IMR-90 (cell line): ENCODE measurements at regions not wholly inside any gene's neighbourhood (a gene's known extent, or its start where the extent isn't known, plus 50 kb on each side); places are given as distances from the start of the nearest gene placed in this dataset.

ENCODE experiments used
- ATAC-seq: fragments of 200-7000 bp; cut with Tn5 transposase; 2 replicates; pipeline ENCODE4 v1.9.1; 2020; ENCODE audit warnings: low read depth, mild to moderate bottlenecking, moderate library complexity
- BruUV-seq: library from RNA; stranded (reverse); fragments of 400-500 nt; replicated peaks from 2 replicates; lab custom pipeline; 2021; lab: Mats Ljungman, UMichigan
- CTCF ChIA-PET: fragments of 300-600 bp; formaldehyde crosslinking; extraction: SDS; loops from one replicate; lab custom pipeline; 2021; ENCODE audit warnings: antibody characterized with exemption; lab: Yijun Ruan, JAX
- POLR2A ChIA-PET: fragments of 300-600 bp; sonication (Branson Sonifier 250); formaldehyde crosslinking; loops from one replicate; lab custom pipeline; 2022; ENCODE audit warnings: antibody characterized with exemption; ENCODE audit not compliant: unreplicated experiment; lab: Charles Lee
- DNase-seq: peaks from one replicate; pipeline ENCODE4 v3.0.0; 2013
- H2AFZ ChIP-seq: replicated peaks from 2 replicates; pipeline ENCODE3; 2013; ENCODE audit warnings: low read length, mild to moderate bottlenecking; ENCODE audit not compliant: poor library complexity
- H2AK5ac ChIP-seq: 2 replicates; pipeline ENCODE4 v1.6.1; 2013; ENCODE audit warnings: low read depth, low read length, inconsistent platforms
- H2AK9ac ChIP-seq: replicated peaks from 2 replicates; pipeline ENCODE3; 2013; ENCODE audit warnings: mild to moderate bottlenecking, low read depth, low read length, moderate library complexity; ENCODE audit not compliant: poor library complexity
- H2BK120ac ChIP-seq: 2 replicates; pipeline ENCODE4 v1.6.1; 2013; ENCODE audit warnings: low read depth, low read length, inconsistent platforms
- H2BK15ac ChIP-seq: 3 replicates; pipeline ENCODE4 v1.6.1; 2013; ENCODE audit warnings: low read depth, low read length, inconsistent platforms
- H2BK20ac ChIP-seq: 2 replicates; pipeline ENCODE4 v1.6.1; 2013; ENCODE audit warnings: low read depth, mild to moderate bottlenecking, inconsistent platforms, low read length, moderate library complexity
- H2BK5ac ChIP-seq: 2 replicates; pipeline ENCODE4 v1.6.1; 2013; ENCODE audit warnings: mild to moderate bottlenecking, low read depth, low read length, inconsistent platforms; ENCODE audit not compliant: poor library complexity, severe bottlenecking
- H3K14ac ChIP-seq: replicated peaks from 2 replicates; pipeline ENCODE4 v1.6.1; 2013; ENCODE audit warnings: low read depth, low read length, inconsistent platforms
- H3K18ac ChIP-seq: 2 replicates; pipeline ENCODE4 v1.6.1; 2013; ENCODE audit warnings: low read depth, low read length, control low read depth
- H3K23ac ChIP-seq: 2 replicates; pipeline ENCODE4 v1.6.1; 2013; ENCODE audit warnings: low read depth, low read length, inconsistent platforms
- H3K27ac ChIP-seq: 2 replicates; pipeline ENCODE4 v1.5.1; 2013; ENCODE audit warnings: mild to moderate bottlenecking, control low read depth, low read length; ENCODE audit not compliant: insufficient read depth
- H3K27me3 ChIP-seq: 2 replicates; pipeline ENCODE4 v1.6.1; 2013; ENCODE audit warnings: low read length; ENCODE audit not compliant: control insufficient read depth, insufficient read depth
- H3K36me3 ChIP-seq: 2 replicates; pipeline ENCODE4 v1.6.1; 2013; ENCODE audit warnings: low read length, mixed read lengths; ENCODE audit not compliant: control insufficient read depth, insufficient read depth
- H3K4ac ChIP-seq: 2 replicates; pipeline ENCODE4 v1.6.1; 2013; ENCODE audit warnings: low read depth, low read length, inconsistent platforms
- H3K4me1 ChIP-seq: 2 replicates; pipeline ENCODE4 v1.6.1; 2013; ENCODE audit warnings: low read length, mixed read lengths; ENCODE audit not compliant: control insufficient read depth, insufficient read depth
- H3K4me2 ChIP-seq: 2 replicates; pipeline ENCODE4 v1.6.1; 2013; ENCODE audit warnings: low read depth, mild to moderate bottlenecking, control low read depth, low read length, moderate library complexity
- H3K4me3 ChIP-seq: 2 replicates; pipeline ENCODE4 v1.5.1; 2013; ENCODE audit warnings: low read depth, mild to moderate bottlenecking, control low read depth, low read length, moderate library complexity; ENCODE audit not compliant: insufficient read depth
- H3K56ac ChIP-seq: 2 replicates; pipeline ENCODE4 v1.6.1; 2013; ENCODE audit warnings: low read length, inconsistent platforms; ENCODE audit not compliant: insufficient read depth; ENCODE audit errors: extremely low read depth
- H3K79me1 ChIP-seq, 2 experiments: 2 replicates each; pipeline ENCODE4 v1.6.1; 2013; ENCODE audit warnings: low read length in 2 of 2, inconsistent platforms in 1 of 2, low read depth in 1 of 2
- H3K9ac ChIP-seq: 2 replicates; pipeline ENCODE4 v1.6.1; 2013; ENCODE audit warnings: low read depth, low read length, control low read depth
- H3K9me1 ChIP-seq: 2 replicates; pipeline ENCODE4 v1.6.1; 2013; ENCODE audit warnings: low read length, inconsistent platforms; ENCODE audit not compliant: insufficient read depth
- H3K9me3 ChIP-seq: 2 replicates; pipeline ENCODE4 v1.6.1; 2013; ENCODE audit warnings: low read length; ENCODE audit not compliant: control insufficient read depth, insufficient read depth
- H4K20me1 ChIP-seq: 2 replicates; pipeline ENCODE4 v1.6.1; 2013; ENCODE audit warnings: low read length, inconsistent platforms; ENCODE audit not compliant: insufficient read depth
- H4K5ac ChIP-seq: 2 replicates; pipeline ENCODE4 v1.6.1; 2013; ENCODE audit warnings: mild to moderate bottlenecking, low read depth, low read length, control low read depth
- H4K8ac ChIP-seq, 2 experiments: 2 replicates each; pipeline ENCODE4 v1.6.1; 2013; ENCODE audit warnings: low read depth in 2 of 2, low read length in 2 of 2, control low read depth in 1 of 2, inconsistent platforms in 1 of 2
- H4K91ac ChIP-seq: 2 replicates; pipeline ENCODE4 v1.6.1; 2013; ENCODE audit warnings: low read depth, low read length, inconsistent platforms; ENCODE audit not compliant: insufficient read depth
- NFE2L2 ChIP-seq: fragments of 150-350 bp; IDR thresholded peaks from 2 replicates; pipeline ENCODE4 v1.6.1; 2016; ENCODE audit warnings: low read depth, mild to moderate bottlenecking, low read length
- WGBS, 2 experiments: methylation state at CpG; one replicate each; pipeline versions ENCODE4 v1.1.5 to v1.1.7; 2013; ENCODE audit warnings: missing lambda C conversion rate in 2 of 2; ENCODE audit not compliant: insufficient read length in 1 of 2; ENCODE audit errors: extremely low coverage in 2 of 2; 5-methylcytosine and 5-hydroxymethylcytosine counted together
- dilution Hi-C: fragments of 300-500 bp; cut with HindIII; formaldehyde crosslinking; loops from one replicate; pipeline ENCODE4 v1.14.3; 2018; ENCODE audit warnings: low sequenced_read_pairs; ENCODE audit not compliant: unreplicated experiment
- in situ Hi-C: fragments of 300-500 bp; cut with MboI; formaldehyde crosslinking; loops from 3 replicates; pipeline ENCODE4 v1.14.3; 2019; ENCODE audit warnings: low sequenced_read_pairs, inconsistent platforms, mixed read lengths
- intact Hi-C: fragments of 100-400 bp; cut with micrococcal nuclease; formaldehyde crosslinking; loops from 2 replicates; pipeline ENCODE4 v1.10.0; 2022

GRCh38 chr4:27327421-27328181 is 467.0 kb downstream of the STIM2 start:
- Histone ChIP-seq H3K23ac (no peak overlapping the region), H2BK20ac (no peak overlapping the region), H2AFZ (no peak overlapping the region), H3K18ac (no peak overlapping the region), H3K9me3 (peaks cover 3% of the 10 kb centered on the region; the same call in 1 of the 2 replicates), H3K4me3 (no peak overlapping the region), H3K36me3 (no peaks in the 10 kb centered on the region), H3K4me1 (no peaks in the 10 kb centered on the region), H3K9ac (no peak overlapping the region), H3K9me1 (no peaks in the 10 kb centered on the region), H3K27me3 (no peaks in the 10 kb centered on the region), H4K8ac (no peak overlapping the region), H3K27ac (no peak overlapping the region), H4K5ac (no peak overlapping the region), H2AK5ac (no peak overlapping the region), H3K4me2 (no peak overlapping the region), H4K20me1 (no peaks in the 10 kb centered on the region), H4K91ac (no peak overlapping the region), H2BK5ac (no peak overlapping the region), H3K79me1 (no peaks in the 10 kb centered on the region), H2BK15ac (no peak overlapping the region), H3K56ac (no peak overlapping the region), H2BK120ac (no peak overlapping the region), H3K4ac (no peak overlapping the region), H2AK9ac (no peak overlapping the region), H3K14ac (no peak overlapping the region)
- no peak for DNase-seq
- WGBS, 2 experiments = no CpG with 5 or more reads among the region's 5 CpGs
- BruUV-seq = no TSS peak
- TF ChIP-seq NFE2L2 = no peak
- intact Hi-C loops = no loop called here
- ATAC-seq = no peak
- ChIA-PET POLR2A (no interaction called here), CTCF (no interaction called here)
- in situ Hi-C loops = no loop called here
- dilution Hi-C loops = no loop called here
